ENCODE measurements at regions not wholly inside any gene's neighbourhood (a gene's known extent, or its start where the extent isn't known, plus 50 kb on each side); places are given as distances from the start of the nearest gene placed in this dataset.

DNA sequence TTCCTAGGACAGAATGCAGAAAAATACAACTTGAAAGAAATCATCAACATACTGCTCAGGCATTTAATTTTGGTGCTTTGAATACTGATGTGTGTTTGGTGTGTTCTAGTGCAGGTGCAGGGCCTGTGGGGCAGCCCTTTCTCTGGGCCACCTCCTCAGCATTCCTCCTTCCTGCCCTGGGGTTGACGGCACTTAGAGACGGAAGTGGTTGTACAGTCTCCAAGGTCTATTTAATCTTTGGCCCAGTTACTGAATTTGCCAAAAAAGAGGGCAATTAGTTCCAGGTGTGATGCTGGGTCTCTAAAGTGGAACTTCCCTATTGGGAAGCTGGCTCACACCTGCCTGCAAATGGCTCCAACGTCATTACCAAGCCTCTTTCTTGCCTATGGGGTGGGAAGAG is 269.0 kb downstream of the SH3GL2 start:
- BruUV-seq (replicated peaks) = no TSS peak
- Histone ChIP-seq H3K9me3 (replicated peaks; ENCODE audit: control insufficient read depth, insufficient read depth, low read length) (no peaks in the 10 kb centered on the region), H3K79me2 (ENCODE audit: control insufficient read depth, insufficient read depth, low read length) (no peaks in the 10 kb centered on the region), H3K36me3 (ENCODE audit: control insufficient read depth in 2 of 2, extremely low read depth in 1 of 2, insufficient read depth in 2 of 2, low read length in 2 of 2) (no peaks in the 10 kb centered on the region), H4K20me1 (replicated peaks; ENCODE audit: control insufficient read depth, extremely low read depth, insufficient read depth, low read length) (no peaks in the 10 kb centered on the region), H2AFZ (ENCODE audit: low read depth, low read length) (no peak overlapping the region), H3K4me2 (ENCODE audit: insufficient read depth, low read length) (no peak overlapping the region), H3K27ac (ENCODE audit: insufficient read depth, low read depth, low read length) (no peak overlapping the region), H3K4me3 (replicated peaks in 1 of 3; ENCODE audit: insufficient read depth in 1 of 3, low read depth in 1 of 3, low read length in 3 of 3) (no peak overlapping the region), H3K9me1 (replicated peaks; ENCODE audit: control insufficient read depth, extremely low read depth, insufficient read depth, low read length) (no peaks in the 10 kb centered on the region), H3K4me1 (ENCODE audit: control insufficient read depth, extremely low read depth, insufficient read depth, low read length) (no peaks in the 10 kb centered on the region), H3K9ac (replicated peaks; ENCODE audit: extremely low read depth, insufficient read depth, low read length) (no peak overlapping the region), H3K27me3 (ENCODE audit: control insufficient read depth in 2 of 2, insufficient read depth in 2 of 2, low read length in 2 of 2) (no peaks in the 10 kb centered on the region)
- FAIRE-seq = no peak
- POLR2A ChIA-PET = no interaction called here
- intact Hi-C loops (cut with micrococcal nuclease) = no loop called here
- no peak for DNase-seq (ENCODE audit: low read depth, low spot score)
- TF ChIP-seq FOS (IDR thresholded peaks at IDR 0.05; ENCODE audit: borderline replicate concordance, insufficient read depth, low read length) (no peak), POLR2AphosphoS5 (IDR thresholded peaks at IDR 0.05; ENCODE audit: insufficient read depth, low read depth, low read length) (no peak), MYC (IDR thresholded peaks at IDR 0.05; ENCODE audit: low read depth, low read length) (no peak), GATA2 (IDR thresholded peaks at IDR 0.05; ENCODE audit: insufficient read depth, insufficient read length, low read depth, low read length) (no peak), POLR2A (IDR thresholded peaks at IDR 0.05; ENCODE audit: low read depth, low read length) (no peak), JUN (IDR thresholded peaks at IDR 0.05; ENCODE audit: borderline replicate concordance, insufficient read depth, insufficient read length, low read depth) (no peak), EZH2 (IDR thresholded peaks at IDR 0.05; ENCODE audit: borderline replicate concordance, low read depth, low read length, severe bottlenecking) (no peak)
- TF ChIP-seq, protein P1, sequence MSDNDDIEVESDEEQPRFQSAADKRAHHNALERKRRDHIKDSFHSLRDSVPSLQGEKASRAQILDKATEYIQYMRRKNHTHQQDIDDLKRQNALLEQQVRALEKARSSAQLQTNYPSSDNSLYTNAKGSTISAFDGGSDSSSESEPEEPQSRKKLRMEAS (IDR thresholded peaks at IDR 0.05; ENCODE audit: insufficient read depth, insufficient read length) = no peak
- TF ChIP-seq, protein P2, sequence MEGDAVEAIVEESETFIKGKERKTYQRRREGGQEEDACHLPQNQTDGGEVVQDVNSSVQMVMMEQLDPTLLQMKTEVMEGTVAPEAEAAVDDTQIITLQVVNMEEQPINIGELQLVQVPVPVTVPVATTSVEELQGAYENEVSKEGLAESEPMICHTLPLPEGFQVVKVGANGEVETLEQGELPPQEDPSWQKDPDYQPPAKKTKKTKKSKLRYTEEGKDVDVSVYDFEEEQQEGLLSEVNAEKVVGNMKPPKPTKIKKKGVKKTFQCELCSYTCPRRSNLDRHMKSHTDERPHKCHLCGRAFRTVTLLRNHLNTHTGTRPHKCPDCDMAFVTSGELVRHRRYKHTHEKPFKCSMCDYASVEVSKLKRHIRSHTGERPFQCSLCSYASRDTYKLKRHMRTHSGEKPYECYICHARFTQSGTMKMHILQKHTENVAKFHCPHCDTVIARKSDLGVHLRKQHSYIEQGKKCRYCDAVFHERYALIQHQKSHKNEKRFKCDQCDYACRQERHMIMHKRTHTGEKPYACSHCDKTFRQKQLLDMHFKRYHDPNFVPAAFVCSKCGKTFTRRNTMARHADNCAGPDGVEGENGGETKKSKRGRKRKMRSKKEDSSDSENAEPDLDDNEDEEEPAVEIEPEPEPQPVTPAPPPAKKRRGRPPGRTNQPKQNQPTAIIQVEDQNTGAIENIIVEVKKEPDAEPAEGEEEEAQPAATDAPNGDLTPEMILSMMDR (IDR thresholded peaks at IDR 0.05; ENCODE audit: extremely low read depth in 1 of 2, insufficient read depth in 1 of 2, low read depth in 1 of 2, low read length in 2 of 2) = no peak
- dilution Hi-C loops (cut with MboI; ENCODE audit: extremely low pct_ligation_motif_present, low sequenced_read_pairs) = no loop called here
- CTCF ChIA-PET = no interaction called here
